ENCODE measurements at regions not wholly inside any gene's neighbourhood (a gene's known extent, or its start where the extent isn't known, plus 50 kb on each side); places are given as distances from the start of the nearest gene placed in this dataset.

DNA sequence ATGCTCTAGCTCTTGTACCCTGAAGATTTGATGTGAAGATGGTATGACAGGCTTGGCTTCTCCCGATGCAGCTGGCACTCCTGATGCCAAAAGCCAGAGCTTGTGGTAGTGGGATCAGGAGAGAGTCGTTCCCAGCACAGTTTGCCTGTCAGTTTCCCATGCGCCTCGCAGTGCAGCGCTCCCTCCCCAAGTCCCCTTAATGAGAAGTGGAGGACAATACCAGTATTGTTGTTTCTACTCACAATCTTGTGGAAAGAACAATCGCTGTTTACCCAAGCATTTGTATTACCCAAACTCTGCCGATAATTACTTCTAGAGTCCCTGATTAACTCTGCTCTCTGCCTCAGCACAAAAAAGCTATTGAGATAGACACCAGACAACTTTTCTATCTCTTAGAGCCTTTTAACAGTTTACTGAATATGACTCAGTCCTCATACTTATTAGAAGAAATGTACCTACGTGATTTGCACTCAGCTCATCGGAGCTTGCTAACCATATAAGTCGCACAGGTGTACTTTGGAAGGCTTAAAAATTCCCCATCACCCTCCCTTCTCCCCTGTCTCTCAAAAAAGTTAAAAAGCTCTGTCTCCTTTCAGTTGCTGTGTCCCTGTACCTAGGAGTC lies 283.2 kb upstream of the TMEM161B start:
- POLR2A ChIA-PET = no interaction called here
- DNase-seq (ENCODE audit: extremely low spot score) = no peak
- CTCF ChIA-PET = no interaction called here
- TF ChIP-seq TARDBP (IDR thresholded peaks at IDR 0.05) = no peak
- TF ChIP-seq LEF1 (IDR thresholded peaks at IDR 0.05; ENCODE audit: borderline replicate concordance) = no peak
- TF ChIP-seq SP1 (IDR thresholded peaks at IDR 0.05) = no peak
- no peak for TF ChIP-seq ZNF384 (IDR thresholded peaks at IDR 0.05)
- no peak for TF ChIP-seq HDGF (IDR thresholded peaks at IDR 0.05; ENCODE audit: borderline replicate concordance)
- TF ChIP-seq, protein P1, sequence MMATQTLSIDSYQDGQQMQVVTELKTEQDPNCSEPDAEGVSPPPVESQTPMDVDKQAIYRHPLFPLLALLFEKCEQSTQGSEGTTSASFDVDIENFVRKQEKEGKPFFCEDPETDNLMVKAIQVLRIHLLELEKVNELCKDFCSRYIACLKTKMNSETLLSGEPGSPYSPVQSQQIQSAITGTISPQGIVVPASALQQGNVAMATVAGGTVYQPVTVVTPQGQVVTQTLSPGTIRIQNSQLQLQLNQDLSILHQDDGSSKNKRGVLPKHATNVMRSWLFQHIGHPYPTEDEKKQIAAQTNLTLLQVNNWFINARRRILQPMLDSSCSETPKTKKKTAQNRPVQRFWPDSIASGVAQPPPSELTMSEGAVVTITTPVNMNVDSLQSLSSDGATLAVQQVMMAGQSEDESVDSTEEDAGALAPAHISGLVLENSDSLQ (IDR thresholded peaks at IDR 0.05) = no peak
- no peak for TF ChIP-seq NFRKB (IDR thresholded peaks at IDR 0.05)
- TF ChIP-seq FOXK2 (IDR thresholded peaks at IDR 0.05) = no peak
- no peak for TF ChIP-seq BHLHE40 (IDR thresholded peaks at IDR 0.05; ENCODE audit: borderline replicate concordance)
- TF ChIP-seq SUZ12 (IDR thresholded peaks at IDR 0.05) = no peak
- TF ChIP-seq L3MBTL2 (conservative IDR thresholded peaks at IDR 0.05) = no peak
- no peak for TF ChIP-seq ELF4 (IDR thresholded peaks at IDR 0.05)
- TF ChIP-seq ARNT (IDR thresholded peaks at IDR 0.05) = no peak
- no peak for TF ChIP-seq CTBP1 (IDR thresholded peaks at IDR 0.05; ENCODE audit: borderline replicate concordance)

DNA sequence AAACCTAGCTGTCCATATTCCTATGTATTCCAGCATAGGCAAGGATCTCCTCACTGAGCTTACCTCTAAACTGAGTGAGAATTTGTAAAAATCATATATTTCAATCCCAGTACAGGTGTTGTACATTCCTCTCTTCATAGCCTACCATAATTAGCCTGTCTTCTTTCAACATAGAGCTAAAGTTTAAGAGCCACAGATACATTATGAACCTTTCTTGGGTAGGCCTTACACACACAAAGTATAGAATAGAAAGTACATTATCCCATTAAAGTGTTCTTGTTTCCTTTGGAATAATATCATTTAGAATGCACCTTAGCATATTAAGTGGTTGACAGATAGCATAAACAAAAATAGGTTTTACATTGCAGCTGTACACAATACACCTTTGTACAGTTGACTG lies 282.1 kb upstream of the TMEM161B start:
- TF ChIP-seq SUZ12 (IDR thresholded peaks at IDR 0.05) (no peak), CTBP1 (IDR thresholded peaks at IDR 0.05; ENCODE audit: borderline replicate concordance) (no peak), FOXK2 (IDR thresholded peaks at IDR 0.05) (no peak), ELF4 (IDR thresholded peaks at IDR 0.05) (no peak), NFRKB (IDR thresholded peaks at IDR 0.05) (no peak), ARNT (IDR thresholded peaks at IDR 0.05) (no peak), ZNF384 (IDR thresholded peaks at IDR 0.05) (no peak)
- TF ChIP-seq, protein P1 (IDR thresholded peaks at IDR 0.05) = no peak
- no peak for DNase-seq (ENCODE audit: extremely low spot score)
- ChIA-PET POLR2A (no interaction called here), CTCF (no interaction called here)

DNA sequence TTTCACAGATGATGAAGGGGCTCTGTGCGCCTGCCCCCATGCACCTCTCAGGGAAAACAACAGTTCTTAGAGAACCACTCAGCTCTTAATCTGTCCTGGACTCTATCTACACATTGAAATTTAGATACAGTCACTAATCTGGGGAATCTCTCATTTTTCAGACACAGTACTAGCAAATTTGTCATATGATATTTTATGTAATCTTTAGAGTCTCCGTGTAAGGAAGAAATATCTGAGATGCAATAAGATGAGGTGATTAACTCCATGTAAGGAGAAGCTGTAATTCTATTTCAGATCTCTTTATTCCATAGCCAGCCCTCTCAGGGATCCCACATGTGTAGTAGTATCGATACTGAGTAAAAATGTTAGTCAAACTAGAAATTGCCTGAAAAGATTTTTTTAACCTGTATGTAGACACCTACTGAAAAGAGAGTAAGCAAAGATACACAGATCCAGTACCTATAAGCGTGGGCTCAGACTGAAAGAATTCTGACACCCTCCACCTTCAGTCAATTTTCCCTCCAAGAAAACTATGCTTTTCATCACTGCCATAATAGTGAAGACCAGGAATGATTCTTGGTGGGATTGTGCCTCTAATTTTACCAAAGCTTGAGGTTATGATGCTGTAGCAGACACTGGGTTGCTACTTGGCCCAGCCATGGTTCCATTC lies 279.6 kb upstream of the TMEM161B start:
- POLR2A ChIA-PET = no interaction called here
- DNase-seq (ENCODE audit: extremely low spot score) = no peak
- TF ChIP-seq HDGF (IDR thresholded peaks at IDR 0.05; ENCODE audit: borderline replicate concordance) (no peak), FOXM1 (IDR thresholded peaks at IDR 0.05; ENCODE audit: borderline replicate concordance) (no peak), BHLHE40 (IDR thresholded peaks at IDR 0.05; ENCODE audit: borderline replicate concordance) (no peak), SUZ12 (IDR thresholded peaks at IDR 0.05) (no peak), FOXK2 (IDR thresholded peaks at IDR 0.05) (no peak), SP1 (IDR thresholded peaks at IDR 0.05) (no peak), TARDBP (IDR thresholded peaks at IDR 0.05) (no peak), LEF1 (IDR thresholded peaks at IDR 0.05; ENCODE audit: borderline replicate concordance) (no peak), ELF4 (IDR thresholded peaks at IDR 0.05) (no peak), L3MBTL2 (conservative IDR thresholded peaks at IDR 0.05) (no peak)
- CTCF ChIA-PET = no interaction called here

DNA sequence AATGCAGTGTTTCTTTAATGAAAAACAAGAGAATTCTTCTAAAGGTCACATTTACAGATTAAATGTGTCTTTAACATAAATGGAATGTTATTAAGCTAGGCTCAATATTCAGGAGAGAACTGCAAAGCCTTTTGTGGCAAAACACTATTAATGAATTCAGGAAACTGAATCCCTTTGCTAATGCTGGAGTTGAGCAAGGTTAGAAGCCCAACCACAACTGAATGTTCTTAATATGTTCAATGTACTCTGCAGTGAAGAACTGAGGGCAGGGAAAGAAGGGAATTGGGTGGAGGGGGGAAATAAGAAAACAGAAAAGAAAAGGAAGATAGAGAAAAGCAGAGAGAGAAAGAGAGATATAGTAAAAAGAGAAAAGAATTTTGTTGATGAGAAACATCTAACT lies 276.7 kb upstream of the TMEM161B start:
- CTCF ChIA-PET = no interaction called here
- POLR2A ChIA-PET = no interaction called here
- TF ChIP-seq ELF4 (IDR thresholded peaks at IDR 0.05) (no peak), SP1 (IDR thresholded peaks at IDR 0.05) (no peak)
- no peak for DNase-seq (ENCODE audit: extremely low spot score)

DNA sequence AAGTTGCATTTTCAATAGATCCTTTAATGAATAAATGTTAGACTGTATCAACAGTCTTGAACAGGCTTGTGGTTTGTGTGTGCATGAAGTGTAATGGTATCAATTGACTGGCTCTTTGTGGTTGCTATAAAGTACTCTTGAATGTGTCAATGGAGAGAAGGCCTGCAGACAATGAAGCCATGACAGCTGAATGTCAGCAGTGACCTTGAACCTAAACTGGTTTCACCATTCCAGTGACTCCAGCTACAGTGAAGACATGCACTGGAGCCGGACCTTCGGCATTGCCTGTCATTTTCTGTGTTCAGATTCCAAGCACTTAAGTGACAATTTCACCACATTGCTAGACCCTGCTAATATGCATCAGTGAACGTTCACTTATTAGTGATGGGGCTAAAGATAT lies 276.0 kb upstream of the TMEM161B start:
- TF ChIP-seq SUZ12 (IDR thresholded peaks at IDR 0.05) (no peak), CTBP1 (IDR thresholded peaks at IDR 0.05; ENCODE audit: borderline replicate concordance) (no peak), HDGF (IDR thresholded peaks at IDR 0.05; ENCODE audit: borderline replicate concordance) (no peak), L3MBTL2 (conservative IDR thresholded peaks at IDR 0.05) (no peak), ELF4 (IDR thresholded peaks at IDR 0.05) (no peak)
- TF ChIP-seq, protein P1 (IDR thresholded peaks at IDR 0.05) = no peak
- CTCF ChIA-PET = no interaction called here
- no peak for DNase-seq (ENCODE audit: extremely low spot score)
- POLR2A ChIA-PET = no interaction called here

DNA sequence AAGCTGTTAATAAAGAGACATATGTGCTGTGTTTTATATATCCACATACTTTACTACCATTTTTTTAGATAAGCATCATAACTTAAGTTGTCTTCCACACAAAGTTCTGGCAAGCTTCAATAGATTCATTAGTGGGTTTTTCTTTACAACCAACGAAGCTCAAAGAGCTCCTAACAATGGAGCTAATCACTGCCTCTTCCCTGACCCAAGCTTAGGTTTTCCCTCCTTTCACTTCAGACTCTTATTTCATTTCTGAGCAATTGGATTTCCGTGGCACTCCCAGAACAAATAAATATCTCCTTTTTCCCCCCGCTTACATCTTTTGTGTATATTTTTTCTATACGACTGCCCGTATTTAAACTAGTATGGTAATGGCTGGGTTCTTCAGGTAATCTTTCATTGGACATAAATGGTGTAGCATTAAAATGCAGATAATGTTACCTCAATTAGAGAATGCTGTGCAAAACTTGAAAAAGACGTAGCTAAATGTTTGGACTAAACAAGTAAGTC lies 275.5 kb upstream of the TMEM161B start:
- ChIA-PET CTCF (no interaction called here), POLR2A (no interaction called here)
- DNase-seq (ENCODE audit: extremely low spot score) = no peak
- no peak for TF ChIP-seq FOXK2 (IDR thresholded peaks at IDR 0.05)
- TF ChIP-seq HDGF (IDR thresholded peaks at IDR 0.05; ENCODE audit: borderline replicate concordance) = no peak
- TF ChIP-seq CTBP1 (IDR thresholded peaks at IDR 0.05; ENCODE audit: borderline replicate concordance) = no peak
- TF ChIP-seq SP1 (IDR thresholded peaks at IDR 0.05) = no peak
- no peak for TF ChIP-seq BHLHE40 (IDR thresholded peaks at IDR 0.05; ENCODE audit: borderline replicate concordance)
- TF ChIP-seq ELF4 (IDR thresholded peaks at IDR 0.05) = no peak
- TF ChIP-seq TARDBP (IDR thresholded peaks at IDR 0.05) = no peak
- TF ChIP-seq NFRKB (IDR thresholded peaks at IDR 0.05) = no peak
- TF ChIP-seq, protein P1 (IDR thresholded peaks at IDR 0.05) = no peak
- no peak for TF ChIP-seq ARNT (IDR thresholded peaks at IDR 0.05)
- no peak for TF ChIP-seq LEF1 (IDR thresholded peaks at IDR 0.05; ENCODE audit: borderline replicate concordance)
- TF ChIP-seq L3MBTL2 (conservative IDR thresholded peaks at IDR 0.05) = no peak
- TF ChIP-seq ZNF384 (IDR thresholded peaks at IDR 0.05) = no peak
- TF ChIP-seq FOXA1 (IDR thresholded peaks at IDR 0.05) = no peak
- no peak for TF ChIP-seq SUZ12 (IDR thresholded peaks at IDR 0.05)
- no peak for TF ChIP-seq FOXM1 (IDR thresholded peaks at IDR 0.05; ENCODE audit: borderline replicate concordance)

Measured in HEK293T (cell line).